B cell (primary cell): ENCODE measurements at regions not wholly inside any gene's neighbourhood (a gene's known extent, or its start where the extent isn't known, plus 50 kb on each side); places are given as distances from the start of the nearest gene placed in this dataset.

Source experiments
- EZH2 ChIP-seq: IDR thresholded peaks from 2 replicates; pipeline ENCODE4 v1.6.1; 2012; ENCODE audit warnings: borderline replicate concordance, low read depth, mild to moderate bottlenecking, moderate library complexity, low read length; ENCODE audit not compliant: insufficient read depth, poor library complexity, severe bottlenecking
- TF ChIP-seq, protein P1 (sequence below): fragments of 200-600 bp; IDR thresholded peaks from one replicate; pipeline ENCODE4 v1.8.0; 2022; ENCODE audit warnings: antibody characterized with exemption, mild to moderate bottlenecking

DNA sequence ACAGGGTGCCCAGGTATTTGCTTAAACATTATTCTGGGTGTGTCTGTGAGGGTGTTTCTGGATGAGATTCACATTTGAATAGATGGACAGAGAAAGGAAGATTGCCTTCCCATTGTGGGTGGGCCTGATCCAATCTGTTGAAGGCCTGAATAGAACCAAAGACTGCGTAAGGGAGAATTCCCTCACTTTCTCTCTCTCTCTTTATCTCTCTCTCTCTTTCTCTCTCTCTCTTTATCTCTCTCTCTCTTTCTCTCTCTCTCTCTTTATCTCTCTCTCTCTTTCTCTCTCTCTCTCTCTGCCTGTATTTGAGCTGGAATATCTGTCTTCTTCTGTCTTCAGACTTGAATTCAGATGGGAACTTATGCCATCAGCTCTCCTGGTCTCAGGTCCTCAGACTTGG, 148.4 kb downstream of the FAM124B start:
- TF ChIP-seq, protein P1, sequence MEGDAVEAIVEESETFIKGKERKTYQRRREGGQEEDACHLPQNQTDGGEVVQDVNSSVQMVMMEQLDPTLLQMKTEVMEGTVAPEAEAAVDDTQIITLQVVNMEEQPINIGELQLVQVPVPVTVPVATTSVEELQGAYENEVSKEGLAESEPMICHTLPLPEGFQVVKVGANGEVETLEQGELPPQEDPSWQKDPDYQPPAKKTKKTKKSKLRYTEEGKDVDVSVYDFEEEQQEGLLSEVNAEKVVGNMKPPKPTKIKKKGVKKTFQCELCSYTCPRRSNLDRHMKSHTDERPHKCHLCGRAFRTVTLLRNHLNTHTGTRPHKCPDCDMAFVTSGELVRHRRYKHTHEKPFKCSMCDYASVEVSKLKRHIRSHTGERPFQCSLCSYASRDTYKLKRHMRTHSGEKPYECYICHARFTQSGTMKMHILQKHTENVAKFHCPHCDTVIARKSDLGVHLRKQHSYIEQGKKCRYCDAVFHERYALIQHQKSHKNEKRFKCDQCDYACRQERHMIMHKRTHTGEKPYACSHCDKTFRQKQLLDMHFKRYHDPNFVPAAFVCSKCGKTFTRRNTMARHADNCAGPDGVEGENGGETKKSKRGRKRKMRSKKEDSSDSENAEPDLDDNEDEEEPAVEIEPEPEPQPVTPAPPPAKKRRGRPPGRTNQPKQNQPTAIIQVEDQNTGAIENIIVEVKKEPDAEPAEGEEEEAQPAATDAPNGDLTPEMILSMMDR: no peak
- no peak for TF ChIP-seq EZH2
